WTC11 (cell line): ENCODE measurements at regions not wholly inside any gene's neighbourhood (a gene's known extent, or its start where the extent isn't known, plus 50 kb on each side); places are given as distances from the start of the nearest gene placed in this dataset.

Experiments used
- ATAC-seq: fragments of 200-7000 bp; cut with Tn5 transposase; 2 replicates; pipeline ENCODE4 v1.10.0; 2021; ENCODE audit warnings: mild to moderate bottlenecking, moderate library complexity
- CTCF ChIA-PET: fragments of 300-600 bp; sonication (Branson Sonifier 250); formaldehyde crosslinking; loops from one replicate; lab custom pipeline; 2021; ENCODE audit warnings: antibody characterized with exemption; lab: Charles Lee
- POLR2A ChIA-PET: fragments of 350-600 bp; sonication (Branson Sonifier 250); formaldehyde crosslinking; loops from one replicate; lab custom pipeline; 2021; ENCODE audit warnings: antibody characterized with exemption; lab: Charles Lee
- DNase-seq: peaks from one replicate; pipeline ENCODE4 v3.0.0; 2021; ENCODE audit warnings: low spot score
- H3K27ac Mint-ChIP-seq: 2 replicates; pipeline ENCODE4 v1.8.0; 2021; ENCODE audit warnings: mixed read lengths
- H3K27me3 Mint-ChIP-seq: 2 replicates; pipeline ENCODE4 v1.8.0; 2021; ENCODE audit warnings: low read depth, mild to moderate bottlenecking, moderate library complexity, mixed read lengths
- H3K36me3 Mint-ChIP-seq: 2 replicates; pipeline ENCODE4 v1.8.0; 2021; ENCODE audit warnings: mixed read lengths
- H3K4me1 Mint-ChIP-seq: 2 replicates; pipeline ENCODE4 v1.8.0; 2022; ENCODE audit warnings: mixed read lengths
- H3K4me3 Mint-ChIP-seq: 2 replicates; pipeline ENCODE4 v1.8.0; 2021; ENCODE audit warnings: mild to moderate bottlenecking, moderate library complexity, mixed read lengths
- H3K9me3 Mint-ChIP-seq: 2 replicates; pipeline ENCODE4 v1.8.0; 2021; ENCODE audit warnings: mixed read lengths
- ESRRA ChIP-seq: sonication (generic); formaldehyde crosslinking; IDR thresholded peaks from 2 replicates; pipeline ENCODE4 v1.8.1; 2022; ENCODE audit warnings: mild to moderate bottlenecking, missing genetic modification reagents, borderline replicate concordance
- FOXJ3 ChIP-seq: sonication (generic); formaldehyde crosslinking; IDR thresholded peaks from 2 replicates; pipeline ENCODE4 v1.9.0; 2021; ENCODE audit warnings: missing genetic modification reagents, mild to moderate bottlenecking, borderline replicate concordance
- GRHL2 ChIP-seq: fragments of 250-450 bp; sonication (Bioruptor Pico); IDR thresholded peaks from 2 replicates; pipeline ENCODE4 v1.8.0; 2022; ENCODE audit warnings: mild to moderate bottlenecking, moderate library complexity; ENCODE audit not compliant: insufficient replicate concordance, severe bottlenecking
- SP1 ChIP-seq: sonication (generic); formaldehyde crosslinking; conservative IDR thresholded peaks from 2 replicates; pipeline ENCODE4 v1.8.1; 2022; ENCODE audit warnings: missing genetic modification reagents
- ZNF121 ChIP-seq: sonication (generic); formaldehyde crosslinking; IDR thresholded peaks from 2 replicates; pipeline ENCODE4 v1.8.0; 2023; ENCODE audit warnings: missing genetic modification reagents
- ZNF219 ChIP-seq: sonication (generic); formaldehyde crosslinking; IDR thresholded peaks from 2 replicates; pipeline ENCODE4 v1.8.0; 2023; ENCODE audit warnings: missing genetic modification reagents, mild to moderate bottlenecking, borderline replicate concordance
- ZNF671 ChIP-seq: fragments of 250-450 bp; sonication (Bioruptor Pico); IDR thresholded peaks from 2 replicates; pipeline ENCODE4 v1.8.0; 2021; ENCODE audit warnings: mild to moderate bottlenecking
- TF ChIP-seq, protein P1 (sequence below): sonication (generic); formaldehyde crosslinking; IDR thresholded peaks from 2 replicates; pipeline ENCODE4 v1.8.0; 2022; ENCODE audit warnings: missing genetic modification reagents
- TF ChIP-seq, protein P2 (sequence below): fragments of 250-450 bp; sonication (Bioruptor Pico); IDR thresholded peaks from 2 replicates; pipeline ENCODE4 v1.9.0; 2021; ENCODE audit warnings: mild to moderate bottlenecking, borderline replicate concordance
- TF ChIP-seq, protein P3 (sequence below): fragments of 250-450 bp; sonication (Bioruptor Pico); IDR thresholded peaks from 2 replicates; pipeline ENCODE4 v1.9.0; 2021; ENCODE audit warnings: moderate library complexity, mild to moderate bottlenecking, inconsistent platforms, borderline replicate concordance
- TF ChIP-seq, protein P4 (sequence below): sonication (generic); formaldehyde crosslinking; conservative IDR thresholded peaks from 2 replicates; pipeline ENCODE4 v1.8.1; 2022; ENCODE audit warnings: mild to moderate bottlenecking, missing genetic modification reagents

DNA sequence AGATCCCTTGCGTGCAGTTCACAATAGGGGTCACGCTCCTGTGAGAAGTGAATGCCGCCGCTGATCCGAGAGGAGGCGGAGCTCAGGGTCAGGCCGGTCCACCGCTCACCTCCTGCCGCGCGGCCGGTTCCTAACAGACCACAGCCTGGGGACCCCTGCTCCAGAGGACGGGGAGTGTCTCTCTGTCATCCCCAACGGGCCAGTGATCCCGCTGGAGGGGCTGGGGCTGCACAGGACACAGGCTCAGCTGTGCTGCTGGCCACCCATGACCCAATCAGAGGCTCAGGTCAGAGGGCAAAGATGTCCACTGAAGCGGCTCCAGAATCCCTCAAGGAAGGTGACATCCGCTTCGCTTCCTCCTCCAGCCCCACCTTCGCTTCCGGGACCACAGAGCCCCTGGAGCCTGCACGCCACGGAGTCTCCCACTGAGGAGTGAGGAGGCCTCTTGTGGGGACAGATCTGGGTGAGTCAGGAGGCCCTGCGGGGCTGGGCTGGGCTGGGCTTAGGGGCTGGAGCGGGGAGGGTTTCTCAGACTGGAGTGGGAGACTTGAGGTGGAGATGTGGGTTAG is 115.4 kb downstream of the METRNL start (continued):
- TF ChIP-seq, protein P1, sequence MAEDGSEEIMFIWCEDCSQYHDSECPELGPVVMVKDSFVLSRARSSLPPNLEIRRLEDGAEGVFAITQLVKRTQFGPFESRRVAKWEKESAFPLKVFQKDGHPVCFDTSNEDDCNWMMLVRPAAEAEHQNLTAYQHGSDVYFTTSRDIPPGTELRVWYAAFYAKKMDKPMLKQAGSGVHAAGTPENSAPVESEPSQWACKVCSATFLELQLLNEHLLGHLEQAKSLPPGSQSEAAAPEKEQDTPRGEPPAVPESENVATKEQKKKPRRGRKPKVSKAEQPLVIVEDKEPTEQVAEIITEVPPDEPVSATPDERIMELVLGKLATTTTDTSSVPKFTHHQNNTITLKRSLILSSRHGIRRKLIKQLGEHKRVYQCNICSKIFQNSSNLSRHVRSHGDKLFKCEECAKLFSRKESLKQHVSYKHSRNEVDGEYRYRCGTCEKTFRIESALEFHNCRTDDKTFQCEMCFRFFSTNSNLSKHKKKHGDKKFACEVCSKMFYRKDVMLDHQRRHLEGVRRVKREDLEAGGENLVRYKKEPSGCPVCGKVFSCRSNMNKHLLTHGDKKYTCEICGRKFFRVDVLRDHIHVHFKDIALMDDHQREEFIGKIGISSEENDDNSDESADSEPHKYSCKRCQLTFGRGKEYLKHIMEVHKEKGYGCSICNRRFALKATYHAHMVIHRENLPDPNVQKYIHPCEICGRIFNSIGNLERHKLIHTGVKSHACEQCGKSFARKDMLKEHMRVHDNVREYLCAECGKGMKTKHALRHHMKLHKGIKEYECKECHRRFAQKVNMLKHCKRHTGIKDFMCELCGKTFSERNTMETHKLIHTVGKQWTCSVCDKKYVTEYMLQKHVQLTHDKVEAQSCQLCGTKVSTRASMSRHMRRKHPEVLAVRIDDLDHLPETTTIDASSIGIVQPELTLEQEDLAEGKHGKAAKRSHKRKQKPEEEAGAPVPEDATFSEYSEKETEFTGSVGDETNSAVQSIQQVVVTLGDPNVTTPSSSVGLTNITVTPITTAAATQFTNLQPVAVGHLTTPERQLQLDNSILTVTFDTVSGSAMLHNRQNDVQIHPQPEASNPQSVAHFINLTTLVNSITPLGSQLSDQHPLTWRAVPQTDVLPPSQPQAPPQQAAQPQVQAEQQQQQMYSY, result no peak
- TF ChIP-seq ZNF121 (CRISPR knock-in tag), result no peak

DNA sequence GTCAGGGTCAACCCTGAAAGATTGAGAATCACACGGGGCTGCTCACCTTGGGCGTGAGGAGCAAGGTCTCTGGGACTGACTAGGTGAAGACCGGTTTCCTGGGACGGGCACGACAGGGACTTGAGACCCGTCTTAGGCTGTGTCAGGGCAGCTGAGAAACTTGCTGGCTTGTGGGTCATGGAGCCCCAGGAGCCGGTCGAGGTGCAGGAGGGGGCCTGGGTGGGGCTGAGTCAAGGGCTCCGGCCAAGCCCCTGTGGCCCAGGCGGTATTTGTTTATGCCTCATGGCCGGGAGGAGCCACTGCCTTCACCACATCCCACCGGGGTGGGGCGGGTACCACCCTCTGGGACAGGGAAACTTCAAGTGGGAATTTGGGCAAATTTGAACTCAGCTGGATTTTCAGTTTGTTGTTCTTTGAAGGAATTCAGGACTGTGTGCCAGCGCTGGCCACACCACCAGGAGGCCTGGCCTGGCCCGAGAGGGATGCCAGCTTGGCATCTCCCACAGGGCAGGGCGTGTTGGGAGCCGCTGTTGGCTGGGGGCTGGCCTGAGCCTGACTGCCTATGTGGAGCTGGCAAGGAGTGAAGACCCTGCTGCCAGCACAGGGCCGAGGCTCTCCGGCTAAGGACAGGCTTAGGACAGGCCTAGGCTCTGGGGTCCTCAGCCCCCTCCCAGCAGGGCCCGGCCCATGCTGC is 116.1 kb downstream of the METRNL start:
- H3K27me3 Mint-ChIP-seq, result no peaks in the 10 kb centered on the region; the same call in 1 of the 2 replicates
- H3K9me3 Mint-ChIP-seq, result peaks cover 31% of the 10 kb centered on the region
- DNase-seq, result no peak
- no peaks in the 10 kb centered on the region for H3K4me1 Mint-ChIP-seq
- no peak overlapping the region for H3K27ac Mint-ChIP-seq
- no peak overlapping the region for H3K4me3 Mint-ChIP-seq
- no peak for TF ChIP-seq ZNF671
- ATAC-seq, result no peak
- peaks cover 6% of the 10 kb centered on the region; the same call in 1 of the 2 replicates for H3K36me3 Mint-ChIP-seq
- POLR2A ChIA-PET, result no interaction called here
- CTCF ChIA-PET, result no interaction called here

DNA sequence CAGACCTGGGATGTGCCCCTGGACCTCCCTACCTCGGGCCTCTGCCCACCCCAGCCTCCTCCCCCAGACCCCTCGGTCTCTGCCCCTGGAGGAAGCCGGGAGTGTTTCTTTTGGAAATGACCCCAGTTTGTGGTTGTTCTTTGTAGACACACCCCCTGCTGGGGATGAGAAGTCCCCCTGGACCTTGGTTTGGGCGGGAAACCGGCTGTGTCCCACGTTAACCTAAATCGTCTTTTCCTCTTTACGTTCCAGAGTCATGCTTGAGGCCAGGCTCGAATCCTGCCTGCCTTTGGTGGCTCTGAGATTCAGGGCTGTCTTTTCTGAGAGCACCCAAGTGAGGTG is 116.6 kb downstream of the METRNL start:
- TF ChIP-seq, protein P2, sequence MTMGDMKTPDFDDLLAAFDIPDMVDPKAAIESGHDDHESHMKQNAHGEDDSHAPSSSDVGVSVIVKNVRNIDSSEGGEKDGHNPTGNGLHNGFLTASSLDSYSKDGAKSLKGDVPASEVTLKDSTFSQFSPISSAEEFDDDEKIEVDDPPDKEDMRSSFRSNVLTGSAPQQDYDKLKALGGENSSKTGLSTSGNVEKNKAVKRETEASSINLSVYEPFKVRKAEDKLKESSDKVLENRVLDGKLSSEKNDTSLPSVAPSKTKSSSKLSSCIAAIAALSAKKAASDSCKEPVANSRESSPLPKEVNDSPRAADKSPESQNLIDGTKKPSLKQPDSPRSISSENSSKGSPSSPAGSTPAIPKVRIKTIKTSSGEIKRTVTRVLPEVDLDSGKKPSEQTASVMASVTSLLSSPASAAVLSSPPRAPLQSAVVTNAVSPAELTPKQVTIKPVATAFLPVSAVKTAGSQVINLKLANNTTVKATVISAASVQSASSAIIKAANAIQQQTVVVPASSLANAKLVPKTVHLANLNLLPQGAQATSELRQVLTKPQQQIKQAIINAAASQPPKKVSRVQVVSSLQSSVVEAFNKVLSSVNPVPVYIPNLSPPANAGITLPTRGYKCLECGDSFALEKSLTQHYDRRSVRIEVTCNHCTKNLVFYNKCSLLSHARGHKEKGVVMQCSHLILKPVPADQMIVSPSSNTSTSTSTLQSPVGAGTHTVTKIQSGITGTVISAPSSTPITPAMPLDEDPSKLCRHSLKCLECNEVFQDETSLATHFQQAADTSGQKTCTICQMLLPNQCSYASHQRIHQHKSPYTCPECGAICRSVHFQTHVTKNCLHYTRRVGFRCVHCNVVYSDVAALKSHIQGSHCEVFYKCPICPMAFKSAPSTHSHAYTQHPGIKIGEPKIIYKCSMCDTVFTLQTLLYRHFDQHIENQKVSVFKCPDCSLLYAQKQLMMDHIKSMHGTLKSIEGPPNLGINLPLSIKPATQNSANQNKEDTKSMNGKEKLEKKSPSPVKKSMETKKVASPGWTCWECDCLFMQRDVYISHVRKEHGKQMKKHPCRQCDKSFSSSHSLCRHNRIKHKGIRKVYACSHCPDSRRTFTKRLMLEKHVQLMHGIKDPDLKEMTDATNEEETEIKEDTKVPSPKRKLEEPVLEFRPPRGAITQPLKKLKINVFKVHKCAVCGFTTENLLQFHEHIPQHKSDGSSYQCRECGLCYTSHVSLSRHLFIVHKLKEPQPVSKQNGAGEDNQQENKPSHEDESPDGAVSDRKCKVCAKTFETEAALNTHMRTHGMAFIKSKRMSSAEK, result no peak
- no peak for TF ChIP-seq FOXJ3 (CRISPR knock-in tag)
- no peak for TF ChIP-seq SP1
- TF ChIP-seq, protein P3, sequence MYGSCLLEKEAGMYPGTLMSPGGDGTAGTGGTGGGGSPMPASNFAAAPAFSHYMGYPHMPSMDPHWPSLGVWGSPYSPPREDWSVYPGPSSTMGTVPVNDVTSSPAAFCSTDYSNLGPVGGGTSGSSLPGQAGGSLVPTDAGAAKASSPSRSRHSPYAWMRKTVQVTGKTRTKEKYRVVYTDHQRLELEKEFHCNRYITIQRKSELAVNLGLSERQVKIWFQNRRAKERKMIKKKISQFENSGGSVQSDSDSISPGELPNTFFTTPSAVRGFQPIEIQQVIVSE (CRISPR knock-in tag), result no peak
- no peak for TF ChIP-seq GRHL2
- no peak for TF ChIP-seq ZNF219
- no peak for TF ChIP-seq ESRRA (CRISPR knock-in tag)
- TF ChIP-seq, protein P4, sequence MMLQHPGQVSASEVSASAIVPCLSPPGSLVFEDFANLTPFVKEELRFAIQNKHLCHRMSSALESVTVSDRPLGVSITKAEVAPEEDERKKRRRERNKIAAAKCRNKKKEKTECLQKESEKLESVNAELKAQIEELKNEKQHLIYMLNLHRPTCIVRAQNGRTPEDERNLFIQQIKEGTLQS (CRISPR knock-in tag), result no peak
- TF ChIP-seq, all 79 proteins: peak for 0
- no peak overlapping the region for H3K4me3 Mint-ChIP-seq
- no peaks in the 10 kb centered on the region for H3K4me1 Mint-ChIP-seq
- CTCF ChIA-PET, result no interaction called here
- POLR2A ChIA-PET, result no interaction called here
- no peak overlapping the region for H3K27ac Mint-ChIP-seq
- H3K9me3 Mint-ChIP-seq, result peaks cover 29% of the 10 kb centered on the region
- ATAC-seq (no peak), DNase-seq (no peak)
- H3K36me3 Mint-ChIP-seq, result peaks cover 8% of the 10 kb centered on the region; the same call in 1 of the 2 replicates
- no peaks in the 10 kb centered on the region; the same call in 1 of the 2 replicates for H3K27me3 Mint-ChIP-seq
